SK-N-SH (cell line): ENCODE measurements at regions not wholly inside any gene's neighbourhood (a gene's known extent, or its start where the extent isn't known, plus 50 kb on each side); places are given as distances from the start of the nearest gene placed in this dataset.

Experiments used
- CTCF ChIA-PET: fragments of 300-600, 350-600 bp; formaldehyde crosslinking; extraction: SDS; loops from one replicate; lab custom pipeline; 2021; lab: Yijun Ruan, JAX
- POLR2A ChIA-PET: fragments of 350-600 bp; sonication (Branson Sonifier 250); formaldehyde crosslinking; extraction: SDS; loops from one replicate; lab custom pipeline; 2020; ENCODE audit warnings: antibody characterized with exemption, inconsistent platforms; lab: Yijun Ruan, JAX
- DNase-seq: peaks from one replicate; pipeline ENCODE4 v3.0.0; 2012
- H2AFZ ChIP-seq: fragments of 200-600 bp; sonication (generic); 2 replicates; pipeline ENCODE4 v1.8.1; 2016; ENCODE audit warnings: antibody characterized with exemption, mild to moderate bottlenecking, low read depth
- H3F3A ChIP-seq: fragments of 200-600 bp; sonication (generic); replicated peaks from 2 replicates; pipeline ENCODE3; 2016; ENCODE audit warnings: antibody characterized with exemption, mild to moderate bottlenecking; ENCODE audit not compliant: insufficient read depth
- H3K27ac ChIP-seq, 2 experiments: fragments of 200-500 bp in 1 of 2; fragments of 200-600 bp in 1 of 2; sonication (Bioruptor generic) in 1 of 2; sonication (generic), shearing (Covaris generic) in 1 of 2; 2 replicates each; pipeline versions ENCODE4 v1.5.1 to v1.6.1; 2014 to 2016; ENCODE audit warnings: low read depth in 2 of 2, inconsistent platforms in 1 of 2, low read length in 1 of 2, mild to moderate bottlenecking in 1 of 2, mixed read lengths in 1 of 2
- H3K27me3 ChIP-seq: fragments of 200-600 bp; sonication (generic), shearing (Covaris generic); 2 replicates; pipeline ENCODE4 v1.6.1; 2016; ENCODE audit warnings: mixed run types; ENCODE audit not compliant: insufficient read depth
- H3K36me3 ChIP-seq, 2 experiments: fragments of 200-500 bp in 1 of 2; fragments of 200-600 bp in 1 of 2; sonication (Bioruptor generic) in 1 of 2; sonication (generic) in 1 of 2; replicated peaks in 1 of 2; 2 replicates each; pipeline versions ENCODE3 to v1.5.1; 2014 to 2016; ENCODE audit warnings: low read length in 1 of 2, mild to moderate bottlenecking in 1 of 2; ENCODE audit not compliant: insufficient read depth in 2 of 2, control insufficient read depth in 1 of 2
- H3K4me1 ChIP-seq, 2 experiments: fragments of 200-500 bp in 1 of 2; fragments of 200-600 bp in 1 of 2; sonication (Bioruptor generic) in 1 of 2; sonication (generic), shearing (Covaris generic) in 1 of 2; 2 replicates each; pipeline versions ENCODE4 v1.5.1 to v1.6.1; 2014 to 2016; ENCODE audit warnings: low read depth in 1 of 2, low read length in 1 of 2, mixed run types in 1 of 2; ENCODE audit not compliant: insufficient read depth in 2 of 2, control insufficient read depth in 1 of 2
- H3K4me2 ChIP-seq: fragments of 200-600 bp; sonication (generic), shearing (Covaris generic); 2 replicates; pipeline ENCODE4 v1.6.1; 2017; ENCODE audit warnings: mixed run types
- H3K4me3 ChIP-seq, 2 experiments: fragments of 200-500 bp in 1 of 2; fragments of 200-600 bp in 1 of 2; sonication (Bioruptor generic) in 1 of 2; sonication (generic), shearing (Covaris generic) in 1 of 2; 2 replicates each; pipeline versions ENCODE4 v1.5.1 to v1.8.1; 2014 to 2016; ENCODE audit warnings: low read depth in 2 of 2, inconsistent platforms in 1 of 2, low read length in 1 of 2, mild to moderate bottlenecking in 1 of 2, mixed read lengths in 1 of 2, moderate library complexity in 1 of 2
- H3K79me2 ChIP-seq: fragments of 200-600 bp; sonication (generic); 2 replicates; pipeline ENCODE4 v1.8.1; 2017; ENCODE audit warnings: mild to moderate bottlenecking; ENCODE audit not compliant: insufficient read depth
- H3K9ac ChIP-seq: fragments of 200-600 bp; sonication (generic); 2 replicates; pipeline ENCODE4 v1.6.1; 2017; ENCODE audit warnings: mixed run types
- H3K9me2 ChIP-seq: fragments of 200-600 bp; sonication (generic); 2 replicates; pipeline ENCODE4 v1.6.1; 2017; ENCODE audit warnings: mixed run types
- H3K9me3 ChIP-seq: fragments of 200-600 bp; sonication (generic); 2 replicates; pipeline ENCODE4 v1.6.1; 2017; ENCODE audit warnings: mixed run types, mild to moderate bottlenecking, moderate library complexity
- H4K20me1 ChIP-seq: fragments of 200-600 bp; sonication (generic); 2 replicates; pipeline ENCODE4 v1.6.1; 2017; ENCODE audit warnings: mild to moderate bottlenecking, mixed run types; ENCODE audit not compliant: insufficient read depth
- ELF1 ChIP-seq: IDR thresholded peaks from 2 replicates; pipeline ENCODE4 v1.4.0; 2012
- EP300 ChIP-seq, 2 experiments: IDR thresholded peaks; 2 replicates each; pipeline versions ENCODE4 v1.4.0 to v1.6.1; 2012; ENCODE audit warnings: borderline replicate concordance in 1 of 2, low read depth in 1 of 2, low read length in 1 of 2
- EZH2phosphoT487 ChIP-seq: fragments of 200-600 bp; sonication (generic); IDR thresholded peaks from 2 replicates; pipeline ENCODE4 v1.6.1; 2017; ENCODE audit warnings: low read depth, mixed run types, mild to moderate bottlenecking, antibody characterized with exemption, moderate library complexity, borderline replicate concordance
- FOXJ3 ChIP-seq: sonication (generic); formaldehyde crosslinking; IDR thresholded peaks from 2 replicates; pipeline ENCODE4 v1.5.1; 2020; ENCODE audit warnings: mild to moderate bottlenecking, missing genetic modification reagents
- GABPA ChIP-seq: IDR thresholded peaks from 2 replicates; pipeline ENCODE4 v1.4.0; 2012; ENCODE audit warnings: low read depth, mild to moderate bottlenecking
- JUND ChIP-seq: IDR thresholded peaks from 2 replicates; pipeline ENCODE4 v1.4.0; 2012
- MEF2A ChIP-seq: IDR thresholded peaks from 2 replicates; pipeline ENCODE4 v1.4.0; 2012; ENCODE audit warnings: low read depth, borderline replicate concordance
- MXI1 ChIP-seq: IDR thresholded peaks from 2 replicates; pipeline ENCODE4 v1.6.1; 2012; ENCODE audit warnings: mild to moderate bottlenecking, low read depth, low read length, improper control_type of control experiment
- PBX3 ChIP-seq: IDR thresholded peaks from 2 replicates; pipeline ENCODE4; 2012
- RAD21 ChIP-seq: IDR thresholded peaks from 2 replicates; pipeline ENCODE4 v1.6.1; 2012; ENCODE audit warnings: mild to moderate bottlenecking, low read length
- SIN3A ChIP-seq: IDR thresholded peaks from 2 replicates; pipeline ENCODE4 v1.6.1; 2012; ENCODE audit warnings: low read depth, mild to moderate bottlenecking, low read length, moderate library complexity, borderline replicate concordance
- SMC3 ChIP-seq: IDR thresholded peaks from 2 replicates; pipeline ENCODE4 v1.6.1; 2012; ENCODE audit warnings: low read depth, low read length, improper control_type of control experiment
- TAF1 ChIP-seq: IDR thresholded peaks from 2 replicates; pipeline ENCODE4 v1.6.1; 2012; ENCODE audit warnings: low read depth, mild to moderate bottlenecking, low read length, moderate library complexity, borderline replicate concordance
- TCF12 ChIP-seq: IDR thresholded peaks from 2 replicates; pipeline ENCODE4 v1.4.0; 2012
- USF1 ChIP-seq: IDR thresholded peaks from 2 replicates; pipeline ENCODE4 v1.4.0; 2012; ENCODE audit warnings: low read depth, borderline replicate concordance
- YY1 ChIP-seq: IDR thresholded peaks from 2 replicates; pipeline ENCODE4 v1.4.0; 2012; ENCODE audit warnings: low read depth, mild to moderate bottlenecking
- WGBS: methylation state at CpG from one replicate; pipeline ENCODE4 v1.1.6; 2017; ENCODE audit warnings: low lambda C conversion rate; 5-methylcytosine and 5-hydroxymethylcytosine counted together
- TF ChIP-seq, protein P1 (sequence below): IDR thresholded peaks from 2 replicates; pipeline ENCODE4 v1.4.0; 2012; ENCODE audit warnings: low read depth
- TF ChIP-seq, protein P2 (sequence below): fragments of 150-350 bp; IDR thresholded peaks from 2 replicates; pipeline ENCODE4 v1.6.1; 2017; ENCODE audit warnings: antibody characterized with exemption, low read length, low read depth, borderline replicate concordance

DNA sequence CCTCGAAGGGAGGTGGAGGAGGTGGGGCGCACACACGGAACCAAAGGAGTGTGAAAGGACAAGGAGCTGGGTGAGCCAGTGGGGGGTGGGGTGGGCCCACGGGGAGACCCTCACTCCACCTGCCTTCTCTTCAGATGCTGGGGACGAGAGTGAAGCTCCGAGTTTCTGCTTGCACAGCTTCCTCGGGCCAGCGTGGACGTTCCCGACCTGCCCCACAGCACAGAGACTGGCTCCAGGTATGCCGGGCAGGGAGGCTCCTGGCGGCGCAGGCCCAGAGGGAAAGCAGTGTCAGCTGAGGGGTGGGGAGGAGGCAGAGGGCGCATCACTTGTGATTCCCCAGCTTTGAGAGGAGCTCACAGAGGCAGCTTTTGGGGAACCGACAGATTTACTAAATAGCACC lies 98.5 kb upstream of the RPS6KA2 start (continued):
- TF ChIP-seq EP300 (IDR thresholded peaks at IDR 0.05; ENCODE audit: borderline replicate concordance in 1 of 2, low read depth in 1 of 2, low read length in 1 of 2) (no peak), TAF1 (no peak), USF1 (no peak)
- TF ChIP-seq, protein P1, sequence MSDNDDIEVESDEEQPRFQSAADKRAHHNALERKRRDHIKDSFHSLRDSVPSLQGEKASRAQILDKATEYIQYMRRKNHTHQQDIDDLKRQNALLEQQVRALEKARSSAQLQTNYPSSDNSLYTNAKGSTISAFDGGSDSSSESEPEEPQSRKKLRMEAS: no peak

- H3F3A ChIP-seq: peaks cover 5% of the 10 kb centered on the region
- 25% methylated on average over 8 of the region's 8 CpGs for WGBS
- CTCF ChIA-PET: interaction anchor here (1.1 to 1.5 kb wide), 2 partner anchors 10 to 51 kb away, joined by 3 to 5 read pairs; no protein-coding TSS in a partner anchor
- H3K27me3 ChIP-seq: no peaks in the 10 kb centered on the region
- peak overlapping the region in 1 of 2 experiments; percentile 36; a peak in 2 of 4 replicates for H3K27ac ChIP-seq
- H3K36me3 ChIP-seq: no peaks in the 10 kb centered on the region
- H3K9ac ChIP-seq: no peak overlapping the region
- no peaks in the 10 kb centered on the region for H3K9me2 ChIP-seq
- no peak for TF ChIP-seq SMC3
- TF ChIP-seq MXI1: no peak
- TF ChIP-seq FOXJ3: no peak
- no peak for TF ChIP-seq RAD21
- TF ChIP-seq MEF2A: no peak
- no peak for TF ChIP-seq GABPA
- TF ChIP-seq, protein P2, sequence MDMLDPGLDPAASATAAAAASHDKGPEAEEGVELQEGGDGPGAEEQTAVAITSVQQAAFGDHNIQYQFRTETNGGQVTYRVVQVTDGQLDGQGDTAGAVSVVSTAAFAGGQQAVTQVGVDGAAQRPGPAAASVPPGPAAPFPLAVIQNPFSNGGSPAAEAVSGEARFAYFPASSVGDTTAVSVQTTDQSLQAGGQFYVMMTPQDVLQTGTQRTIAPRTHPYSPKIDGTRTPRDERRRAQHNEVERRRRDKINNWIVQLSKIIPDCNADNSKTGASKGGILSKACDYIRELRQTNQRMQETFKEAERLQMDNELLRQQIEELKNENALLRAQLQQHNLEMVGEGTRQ: no peak
- TF ChIP-seq PBX3: 0 out of 2 replicates have a peak, but pooled peaks have one; percentile 4
- TF ChIP-seq EP300 (IDR thresholded peaks at IDR 0.05; ENCODE audit: borderline replicate concordance in 1 of 2, low read depth in 1 of 2, low read length in 1 of 2): peak in 1 of 2 experiments; percentile 27; a peak in 1 of 4 replicates
- TF ChIP-seq USF1: no peak
- TF ChIP-seq ELF1: no peak
- no peak for TF ChIP-seq YY1
- no peak for TF ChIP-seq JUND
- peak; percentile 61 for TF ChIP-seq TCF12
- TF ChIP-seq TAF1: no peak
- no peak for TF ChIP-seq SIN3A
- TF ChIP-seq EZH2phosphoT487: no peak
- POLR2A ChIA-PET: no interaction called here
- H4K20me1 ChIP-seq: no peaks in the 10 kb centered on the region
- H2AFZ ChIP-seq: no peak overlapping the region
- no peaks in the 10 kb centered on the region for H3K79me2 ChIP-seq
- no peaks in the 10 kb centered on the region for H3K9me3 ChIP-seq
- peak; percentile 68 for DNase-seq
- no peak overlapping the region for H3K4me3 ChIP-seq
- H3K4me2 ChIP-seq: 0 out of 2 replicates have a peak overlapping the region, but pooled peaks have one; percentile 14
- peaks cover 3 to 24% of the 10 kb centered on the region in 2 experiments; a peak in 2 of 4 replicates for H3K4me1 ChIP-seq
Measured at GRCh38 chr6:166724576-166724975, 97.5 kb upstream of the RPS6KA2 start.
